Panc1 (cell line): ENCODE measurements at regions not wholly inside any gene's neighbourhood (a gene's known extent, or its start where the extent isn't known, plus 50 kb on each side); places are given as distances from the start of the nearest gene placed in this dataset.

ENCODE experiments used
- ATAC-seq: fragments of 200-7000 bp; cut with Tn5 transposase; 2 replicates; pipeline ENCODE4 v1.9.1; 2020; ENCODE audit warnings: mild to moderate bottlenecking, moderate library complexity
- BruUV-seq: library from RNA; stranded (reverse); fragments of 400-500 nt; replicated peaks from 2 replicates; lab custom pipeline; 2021; lab: Mats Ljungman, UMichigan
- CTCF ChIA-PET: fragments of 300-600 bp; sonication (Branson Sonifier 250); formaldehyde crosslinking; loops from one replicate; lab custom pipeline; 2022; ENCODE audit warnings: antibody characterized with exemption; lab: Charles Lee
- POLR2A ChIA-PET: fragments of 300-600 bp; sonication (Branson Sonifier 250); formaldehyde crosslinking; loops from one replicate; lab custom pipeline; 2022; ENCODE audit warnings: antibody characterized with exemption; lab: Charles Lee
- DNase-seq: peaks from one replicate; pipeline ENCODE4 v3.0.0-alpha.2; 2010; ENCODE audit warnings: low read depth, low spot score
- H3K27ac ChIP-seq: 2 replicates; pipeline ENCODE4 v1.5.1; 2011; ENCODE audit warnings: mild to moderate bottlenecking, low read length, inconsistent platforms
- H3K27me3 ChIP-seq: fragments of 200-500 bp; sonication (Bioruptor generic); 2 replicates; pipeline ENCODE4 v1.6.0; 2014; ENCODE audit warnings: low read length, inconsistent platforms; ENCODE audit not compliant: control insufficient read depth, insufficient read depth
- H3K36me3 ChIP-seq: fragments of 200-500 bp; sonication (Bioruptor generic); 2 replicates; pipeline ENCODE4 v1.5.1; 2014; ENCODE audit warnings: inconsistent platforms, mild to moderate bottlenecking, low read length, moderate library complexity; ENCODE audit not compliant: control insufficient read depth, insufficient read depth
- H3K4me1 ChIP-seq: 2 replicates; pipeline ENCODE4 v1.5.1; 2011; ENCODE audit warnings: inconsistent platforms, mild to moderate bottlenecking, low read length, moderate library complexity; ENCODE audit not compliant: control insufficient read depth, insufficient read depth
- H3K4me3 ChIP-seq, 2 experiments: 2 replicates each; pipeline ENCODE4 v1.5.1; 2011 to 2012; ENCODE audit warnings: low read depth in 2 of 2, low read length in 2 of 2, mild to moderate bottlenecking in 2 of 2, inconsistent platforms in 1 of 2, moderate library complexity in 1 of 2
- H3K9me3 ChIP-seq: fragments of 200-500 bp; sonication (Bioruptor generic); 2 replicates; pipeline ENCODE4 v1.5.1; 2014; ENCODE audit warnings: low read depth, mild to moderate bottlenecking, inconsistent platforms, low read length, moderate library complexity; ENCODE audit not compliant: control insufficient read depth, insufficient read depth
- CTCF ChIP-seq: fragments of 450-650 bp; IDR thresholded peaks from 2 replicates; pipeline ENCODE4 v1.5.1; 2017; ENCODE audit warnings: mild to moderate bottlenecking
- POLR2AphosphoS5 ChIP-seq: IDR thresholded peaks from 2 replicates; pipeline ENCODE4 v1.6.1; 2012; ENCODE audit warnings: mild to moderate bottlenecking, low read depth, low read length, moderate library complexity
- REST ChIP-seq, 2 experiments: IDR thresholded peaks; 2 replicates each; pipeline ENCODE4 v1.6.1; 2011 to 2012; ENCODE audit warnings: low read depth in 2 of 2, control low read depth in 1 of 2, low read length in 1 of 2, mild to moderate bottlenecking in 1 of 2, moderate library complexity in 1 of 2; ENCODE audit not compliant: insufficient read depth in 1 of 2
- SIN3A ChIP-seq: IDR thresholded peaks from 2 replicates; pipeline ENCODE4 v1.6.1; 2012; ENCODE audit warnings: low read depth, mild to moderate bottlenecking, low read length, moderate library complexity, borderline replicate concordance; ENCODE audit not compliant: insufficient read depth
- TCF7L2 ChIP-seq: IDR thresholded peaks from 2 replicates; pipeline ENCODE4 v1.6.1; 2011; ENCODE audit warnings: mild to moderate bottlenecking, low read depth, low read length, inconsistent platforms
- in situ Hi-C: cut with HindIII; loops from 2 replicates; pipeline ENCODE4 v1.10.0; 2016; ENCODE audit warnings: low sequenced_read_pairs, low pct_unique_long_range_greater_than_20kb
- intact Hi-C: fragments of 100-400 bp; cut with micrococcal nuclease; formaldehyde crosslinking; loops from one replicate; pipeline ENCODE4 v1.10.0; 2022; ENCODE audit not compliant: unreplicated experiment

- ChIA-PET POLR2A (interaction anchor here (0.7 kb wide), 1 partner anchor 208 kb away, joined by 10 read pairs; no protein-coding TSS in a partner anchor), CTCF (no interaction called here)
- H3K4me3 ChIP-seq, result no peak overlapping the region
- H3K27me3 ChIP-seq, result no peaks in the 10 kb centered on the region
- no peaks in the 10 kb centered on the region for H3K9me3 ChIP-seq
- no TSS peak for BruUV-seq
- H3K27ac ChIP-seq, result no peak overlapping the region
- in situ Hi-C loops (no loop called here), intact Hi-C loops (no loop called here)
- TF ChIP-seq TCF7L2, result no peak
- TF ChIP-seq CTCF, result no peak
- TF ChIP-seq SIN3A, result no peak
- no peak for TF ChIP-seq POLR2AphosphoS5
- no peak for TF ChIP-seq REST (IDR thresholded peaks at IDR 0.05; ENCODE audit: insufficient read depth in 1 of 2, low read depth in 2 of 2, low read length in 1 of 2)
- ATAC-seq, result no peak
- H3K4me1 ChIP-seq, result no peaks in the 10 kb centered on the region
- DNase-seq, result no peak
- no peaks in the 10 kb centered on the region for H3K36me3 ChIP-seq
These were observed 438.2 kb downstream of the SLC4A3 start for GRCh38 chr2:220065581-220065980.

GRCh38 chr2:220068846-220069245, 441.4 kb downstream of the SLC4A3 start:
- H3K4me1 ChIP-seq, result no peaks in the 10 kb centered on the region
- in situ Hi-C loops, result no loop called here
- no peaks in the 10 kb centered on the region for H3K9me3 ChIP-seq
- no peak for DNase-seq
- no TSS peak for BruUV-seq
- H3K36me3 ChIP-seq, result no peaks in the 10 kb centered on the region
- H3K27ac ChIP-seq, result no peak overlapping the region
- no peak for ATAC-seq
- TF ChIP-seq TCF7L2, result no peak
- TF ChIP-seq POLR2AphosphoS5, result no peak
- no peak for TF ChIP-seq REST (IDR thresholded peaks at IDR 0.05; ENCODE audit: insufficient read depth in 1 of 2, low read depth in 2 of 2, low read length in 1 of 2)
- TF ChIP-seq CTCF, result no peak
- no peak for TF ChIP-seq SIN3A
- no peaks in the 10 kb centered on the region for H3K27me3 ChIP-seq
- no peak overlapping the region for H3K4me3 ChIP-seq
- POLR2A ChIA-PET, result no interaction called here
- CTCF ChIA-PET, result no interaction called here
- intact Hi-C loops, result no loop called here
